Vagina (tissue), 2 donors: ENCODE measurements at regions not wholly inside any gene's neighbourhood (a gene's known extent, or its start where the extent isn't known, plus 50 kb on each side); places are given as distances from the start of the nearest gene placed in this dataset.

Experiments used
- DNase-seq, 2 donors: peaks; one replicate each; pipeline ENCODE4 v3.0.0-alpha.2; 2017; ENCODE audit errors: extremely low spot score in 2 of 2
- H3K27ac ChIP-seq: fragments of 200-600 bp; sonication (generic); one replicate; pipeline ENCODE4 v1.5.1; 2019
- H3K27me3 ChIP-seq: fragments of 200-600 bp; sonication (generic); one replicate; pipeline ENCODE4 v1.5.1; 2019
- H3K36me3 ChIP-seq, 2 donors: fragments of 200-600 bp; sonication (generic); one replicate each; pipeline ENCODE4 v1.5.1; 2017 to 2019
- H3K4me1 ChIP-seq: fragments of 200-600 bp; sonication (generic); one replicate; pipeline ENCODE4 v1.5.1; 2019
- H3K4me3 ChIP-seq, 2 donors: fragments of 200-600 bp; sonication (generic); 1 replicate in 1 of 2; 2 replicates in 1 of 2; pipeline ENCODE4 v1.5.1; 2016 to 2019
- H3K9me3 ChIP-seq: fragments of 200-600 bp; sonication (generic); one replicate; pipeline ENCODE4 v1.5.1; 2019
- CTCF ChIP-seq, 3 experiments: fragments of 450-650 bp in 2 of 3; fragments of 200-600 bp in 1 of 3; sonication (generic) in 1 of 3; IDR thresholded peaks; one replicate each; pipeline ENCODE4 v1.5.1; 2017 to 2019; ENCODE audit warnings: antibody characterized with exemption in 3 of 3, mild to moderate bottlenecking in 2 of 3, moderate library complexity in 2 of 3
- POLR2A ChIP-seq, 2 donors: fragments of 450-650 bp; IDR thresholded peaks; one replicate each; pipeline ENCODE4 v1.6.1; 2017; ENCODE audit warnings: antibody characterized with exemption in 2 of 2, mild to moderate bottlenecking in 2 of 2, moderate library complexity in 2 of 2
- POLR2AphosphoS5 ChIP-seq, 2 donors: sonication (generic); formaldehyde crosslinking; IDR thresholded peaks; one replicate each; pipeline ENCODE4 v1.9.0; 2017; ENCODE audit warnings: antibody characterized with exemption in 2 of 2, mild to moderate bottlenecking in 2 of 2, low read depth in 1 of 2; ENCODE audit not compliant: insufficient read depth in 1 of 2
- intact Hi-C: fragments of 100-400 bp; cut with DNase I; formaldehyde crosslinking; loops from one replicate; pipeline ENCODE4 v1.15.1; 2023

GRCh38 chr11:42825598-42825997, 486.2 kb upstream of the API5 start:
- Histone ChIP-seq H3K4me3 (no peak overlapping the region), H3K36me3 (no peaks in the 10 kb centered on the region), H3K4me1 (no peaks in the 10 kb centered on the region), H3K9me3 (no peaks in the 10 kb centered on the region), H3K27me3 (no peaks in the 10 kb centered on the region), H3K27ac (no peak overlapping the region)
- no peak for TF ChIP-seq POLR2A (IDR thresholded peaks at IDR 0.05)
- no peak for TF ChIP-seq CTCF (IDR thresholded peaks at IDR 0.05)
- no peak for TF ChIP-seq POLR2AphosphoS5 (IDR thresholded peaks at IDR 0.05; ENCODE audit: insufficient read depth in 1 of 2, low read depth in 1 of 2)
- no peak for DNase-seq
- intact Hi-C loops = no loop called here

- DNase-seq = no peak
- no peak for TF ChIP-seq POLR2AphosphoS5 (IDR thresholded peaks at IDR 0.05; ENCODE audit: insufficient read depth in 1 of 2, low read depth in 1 of 2)
- TF ChIP-seq CTCF (IDR thresholded peaks at IDR 0.05) = no peak
- no peak for TF ChIP-seq POLR2A (IDR thresholded peaks at IDR 0.05)
- H3K36me3 ChIP-seq = no peaks in the 10 kb centered on the region
- H3K4me1 ChIP-seq = no peaks in the 10 kb centered on the region
- no peaks in the 10 kb centered on the region for H3K9me3 ChIP-seq
- intact Hi-C loops = no loop called here
- no peak overlapping the region for H3K27ac ChIP-seq
- no peaks in the 10 kb centered on the region for H3K27me3 ChIP-seq
- H3K4me3 ChIP-seq = no peak overlapping the region
These were observed 484.0 kb upstream of the API5 start for GRCh38 chr11:42827845-42828244.

GRCh38 chr11:42837994-42838393, 473.8 kb upstream of the API5 start:
- Histone ChIP-seq H3K9me3 (no peaks in the 10 kb centered on the region), H3K36me3 (no peaks in the 10 kb centered on the region), H3K27me3 (no peaks in the 10 kb centered on the region), H3K27ac (no peak overlapping the region), H3K4me1 (no peaks in the 10 kb centered on the region), H3K4me3 (no peak overlapping the region)
- DNase-seq = no peak
- intact Hi-C loops = no loop called here
- TF ChIP-seq POLR2A (IDR thresholded peaks at IDR 0.05) = no peak

GRCh38 chr11:42840176-42840829, 471.5 kb upstream of the API5 start:
- no peaks in the 10 kb centered on the region for H3K9me3 ChIP-seq
- no peak overlapping the region for H3K27ac ChIP-seq
- TF ChIP-seq CTCF (IDR thresholded peaks at IDR 0.05) (no peak), POLR2A (IDR thresholded peaks at IDR 0.05) (no peak), POLR2AphosphoS5 (IDR thresholded peaks at IDR 0.05; ENCODE audit: insufficient read depth in 1 of 2, low read depth in 1 of 2) (no peak)
- DNase-seq = no peak
- H3K27me3 ChIP-seq = no peaks in the 10 kb centered on the region
- intact Hi-C loops = loop anchor here (5.0 kb wide), 1 partner anchor 288 kb away; no protein-coding TSS in a partner anchor
- no peaks in the 10 kb centered on the region for H3K4me1 ChIP-seq
- H3K4me3 ChIP-seq = no peak overlapping the region
- H3K36me3 ChIP-seq = no peaks in the 10 kb centered on the region

- no peaks in the 10 kb centered on the region for H3K4me1 ChIP-seq
- no peak for TF ChIP-seq POLR2A (IDR thresholded peaks at IDR 0.05)
- no peak for TF ChIP-seq POLR2AphosphoS5 (IDR thresholded peaks at IDR 0.05; ENCODE audit: insufficient read depth in 1 of 2, low read depth in 1 of 2)
- TF ChIP-seq CTCF (IDR thresholded peaks at IDR 0.05) = no peak
- no peak for DNase-seq
- no peak overlapping the region for H3K27ac ChIP-seq
- no peaks in the 10 kb centered on the region for H3K36me3 ChIP-seq
- H3K27me3 ChIP-seq = no peaks in the 10 kb centered on the region
- no peaks in the 10 kb centered on the region for H3K9me3 ChIP-seq
- no peak overlapping the region for H3K4me3 ChIP-seq
- intact Hi-C loops = loop anchor here (5.0 kb wide), 1 partner anchor 289 kb away; no protein-coding TSS in a partner anchor
These were observed 470.9 kb upstream of the API5 start for GRCh38 chr11:42840860-42841259.
